ENCODE measurements at regions not wholly inside any gene's neighbourhood (a gene's known extent, or its start where the extent isn't known, plus 50 kb on each side); places are given as distances from the start of the nearest gene placed in this dataset.

DNA sequence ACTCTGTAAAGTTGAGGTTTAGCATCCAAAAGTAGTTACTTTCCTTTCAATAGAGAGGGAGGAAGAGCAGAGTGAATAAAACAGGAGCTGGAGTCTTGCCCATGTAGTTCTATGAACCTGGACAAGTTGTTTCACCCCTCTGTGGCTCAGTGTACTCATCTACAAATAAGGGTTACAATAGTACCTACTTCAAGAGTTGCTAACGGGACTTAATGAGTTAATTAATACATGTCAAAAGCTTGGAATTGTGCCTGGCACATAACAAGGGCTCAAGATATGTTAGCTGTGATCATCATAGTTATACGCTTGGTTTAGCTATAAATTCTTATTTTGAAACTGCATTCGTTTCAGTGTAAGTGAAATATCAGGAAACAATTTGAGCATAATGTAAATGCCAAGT is 388.5 kb upstream of the THBS1 start:
- WGBS: 62% methylated on average over 3 of the region's 3 CpGs
- ATAC-seq (no peak), DNase-seq (no peak)
- Histone ChIP-seq H3K9me3 (ENCODE audit: control insufficient read depth, low read length) (no peaks in the 10 kb centered on the region), H3K4me1 (ENCODE audit: control insufficient read depth, insufficient read depth, low read length) (no peaks in the 10 kb centered on the region), H3K4me3 (ENCODE audit: low read length) (no peak overlapping the region), H3K27me3 (ENCODE audit: control insufficient read depth, insufficient read depth) (no peaks in the 10 kb centered on the region), H3K27ac (ENCODE audit: low read length) (no peak overlapping the region)
- intact Hi-C loops (cut with DNase I): no loop called here

DNA sequence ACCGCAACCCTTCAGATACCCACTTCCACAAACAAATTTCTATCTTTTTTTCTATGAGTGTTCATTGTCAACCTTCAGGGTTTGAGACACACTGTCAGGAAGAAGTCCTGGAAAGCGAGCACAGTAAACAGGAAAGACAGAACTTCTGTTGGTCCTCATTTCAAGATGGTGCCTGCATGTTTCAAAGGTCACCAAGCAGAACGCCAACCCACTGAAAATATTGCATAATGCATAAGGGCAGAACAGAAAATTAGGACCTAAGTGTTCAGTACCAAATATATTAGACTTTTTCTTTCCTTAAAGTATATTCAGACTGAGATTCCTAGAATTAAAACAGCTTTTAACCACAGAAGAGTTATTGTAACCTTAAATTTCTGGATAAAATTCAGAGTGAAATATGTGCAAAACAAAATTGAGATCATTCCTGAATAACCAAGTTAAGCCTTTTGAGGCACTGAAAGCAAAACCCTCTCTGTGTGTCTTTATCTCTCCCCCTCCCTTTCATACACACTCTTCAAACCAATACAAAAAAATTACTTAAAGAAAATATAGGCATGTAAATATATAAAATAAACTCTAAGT is 387.8 kb upstream of the THBS1 start:
- H3K27me3 ChIP-seq (ENCODE audit: control insufficient read depth, insufficient read depth): no peaks in the 10 kb centered on the region
- no peaks in the 10 kb centered on the region for H3K9me3 ChIP-seq (ENCODE audit: control insufficient read depth, low read length)
- DNase-seq (no peak), ATAC-seq (no peak)
- no peak overlapping the region for H3K4me3 ChIP-seq (ENCODE audit: low read length)
- 89% methylated on average over 3 of the region's 3 CpGs for WGBS
- H3K4me1 ChIP-seq (ENCODE audit: control insufficient read depth, insufficient read depth, low read length): no peaks in the 10 kb centered on the region
- intact Hi-C loops (cut with DNase I): no loop called here
- no peak overlapping the region for H3K27ac ChIP-seq (ENCODE audit: low read length)

DNA sequence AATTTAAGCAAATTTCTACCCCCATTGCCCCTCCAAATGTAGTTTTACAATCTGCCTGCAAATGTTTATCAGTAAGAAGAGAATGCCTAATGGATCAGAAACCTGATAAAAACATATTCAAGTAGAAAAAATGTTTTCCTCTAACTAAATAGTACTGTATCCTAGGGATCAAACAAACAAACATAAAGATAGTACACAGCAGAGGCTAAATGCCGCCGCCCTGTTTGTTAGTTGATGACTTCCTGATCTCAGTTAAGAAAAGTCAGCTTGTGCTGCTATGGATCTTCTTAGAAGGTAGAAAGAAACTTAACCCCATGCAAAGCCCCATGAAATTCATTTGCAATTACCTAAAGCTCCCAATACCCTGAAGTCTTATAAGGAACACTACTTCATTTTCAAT is 387.3 kb upstream of the THBS1 start:
- WGBS: 80% methylated on average over 2 of the region's 2 CpGs
- intact Hi-C loops (cut with DNase I): no loop called here

DNA sequence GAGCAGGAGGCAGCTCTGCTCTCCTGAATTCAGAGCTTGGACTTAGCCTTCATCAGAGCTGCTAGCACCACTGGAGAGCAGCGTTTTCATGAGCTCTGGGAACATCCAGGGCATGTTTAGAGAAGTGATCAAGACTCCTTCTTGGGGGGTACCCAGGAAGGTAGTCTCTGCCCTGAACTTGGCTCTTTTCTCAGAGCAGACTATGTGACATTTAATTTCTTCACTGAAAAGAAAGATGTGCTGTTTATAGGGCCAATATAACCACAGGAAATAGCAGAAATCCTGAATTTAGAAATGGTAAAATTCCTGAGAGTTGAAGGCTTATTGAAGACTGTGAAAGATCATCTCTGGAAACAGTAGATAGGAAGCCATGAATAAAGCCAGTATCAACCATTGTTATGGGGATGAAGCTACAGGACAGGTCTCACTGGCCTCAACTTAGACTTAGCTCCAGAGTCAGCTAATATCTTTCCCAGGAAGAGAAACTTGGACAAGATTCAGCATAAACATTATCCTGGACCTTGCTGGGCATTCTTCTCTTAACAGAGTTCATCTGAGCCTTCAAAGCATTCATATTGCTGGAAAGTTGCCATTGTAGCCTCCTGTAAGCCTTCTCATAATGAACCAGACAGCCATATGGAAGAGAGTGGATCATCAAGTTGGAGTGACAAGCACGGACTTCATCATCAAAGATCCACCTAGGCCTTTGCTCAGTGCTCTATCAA is 386.6 kb upstream of the THBS1 start:
- intact Hi-C loops (cut with DNase I): no loop called here
- WGBS: 83% methylated on average over 2 of the region's 2 CpGs
- Histone ChIP-seq H3K27ac (ENCODE audit: low read length) (no peak overlapping the region), H3K4me1 (ENCODE audit: control insufficient read depth, insufficient read depth, low read length) (no peaks in the 10 kb centered on the region), H3K4me3 (ENCODE audit: low read length) (no peak overlapping the region), H3K9me3 (ENCODE audit: control insufficient read depth, low read length) (no peaks in the 10 kb centered on the region), H3K27me3 (ENCODE audit: control insufficient read depth, insufficient read depth) (no peaks in the 10 kb centered on the region)
- ATAC-seq: no peak
- DNase-seq: no peak

More for the DNA sequence above, 387.3 kb upstream of the THBS1 start:
- H3K27ac ChIP-seq (ENCODE audit: low read length): no peak overlapping the region
- H3K9me3 ChIP-seq (ENCODE audit: control insufficient read depth, low read length): no peaks in the 10 kb centered on the region
- no peak overlapping the region for H3K4me3 ChIP-seq (ENCODE audit: low read length)
- H3K27me3 ChIP-seq (ENCODE audit: control insufficient read depth, insufficient read depth): no peaks in the 10 kb centered on the region
- no peak for DNase-seq
- no peaks in the 10 kb centered on the region for H3K4me1 ChIP-seq (ENCODE audit: control insufficient read depth, insufficient read depth, low read length)
- no peak for ATAC-seq

DNA sequence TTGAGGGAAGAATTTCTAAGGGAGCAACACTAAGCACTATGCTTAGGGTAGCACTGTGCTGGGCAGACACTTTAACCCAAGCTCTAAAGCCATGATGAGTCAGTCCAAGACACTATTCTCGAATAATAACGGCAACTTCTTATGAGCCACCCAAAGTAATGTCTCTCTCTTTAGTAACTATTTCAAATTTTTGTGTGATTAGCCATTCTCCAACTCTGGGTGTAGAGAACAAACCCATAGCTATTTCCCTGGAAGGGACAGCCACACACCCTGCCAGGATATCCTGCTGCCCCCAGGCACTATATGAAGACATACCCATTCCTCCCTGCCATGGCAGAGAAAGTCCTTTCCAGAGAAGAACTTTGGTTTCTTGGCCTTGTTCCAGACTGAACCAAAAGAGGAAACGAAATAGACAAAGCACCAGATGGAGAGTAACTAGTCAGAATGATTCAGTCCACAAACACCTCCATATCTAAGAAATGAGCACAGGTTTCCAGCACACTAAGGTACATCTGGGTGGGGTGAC is 384.9 kb upstream of the THBS1 start:
- WGBS: 71% methylated on average over 3 of the region's 3 CpGs
- no peak overlapping the region for H3K4me3 ChIP-seq (ENCODE audit: low read length)
- DNase-seq (no peak), ATAC-seq (no peak)
- no peaks in the 10 kb centered on the region for H3K27me3 ChIP-seq (ENCODE audit: control insufficient read depth, insufficient read depth)
- H3K9me3 ChIP-seq (ENCODE audit: control insufficient read depth, low read length): no peaks in the 10 kb centered on the region
- no peak overlapping the region for H3K27ac ChIP-seq (ENCODE audit: low read length)
- no peaks in the 10 kb centered on the region for H3K4me1 ChIP-seq (ENCODE audit: control insufficient read depth, insufficient read depth, low read length)
- intact Hi-C loops (cut with DNase I): no loop called here

DNA sequence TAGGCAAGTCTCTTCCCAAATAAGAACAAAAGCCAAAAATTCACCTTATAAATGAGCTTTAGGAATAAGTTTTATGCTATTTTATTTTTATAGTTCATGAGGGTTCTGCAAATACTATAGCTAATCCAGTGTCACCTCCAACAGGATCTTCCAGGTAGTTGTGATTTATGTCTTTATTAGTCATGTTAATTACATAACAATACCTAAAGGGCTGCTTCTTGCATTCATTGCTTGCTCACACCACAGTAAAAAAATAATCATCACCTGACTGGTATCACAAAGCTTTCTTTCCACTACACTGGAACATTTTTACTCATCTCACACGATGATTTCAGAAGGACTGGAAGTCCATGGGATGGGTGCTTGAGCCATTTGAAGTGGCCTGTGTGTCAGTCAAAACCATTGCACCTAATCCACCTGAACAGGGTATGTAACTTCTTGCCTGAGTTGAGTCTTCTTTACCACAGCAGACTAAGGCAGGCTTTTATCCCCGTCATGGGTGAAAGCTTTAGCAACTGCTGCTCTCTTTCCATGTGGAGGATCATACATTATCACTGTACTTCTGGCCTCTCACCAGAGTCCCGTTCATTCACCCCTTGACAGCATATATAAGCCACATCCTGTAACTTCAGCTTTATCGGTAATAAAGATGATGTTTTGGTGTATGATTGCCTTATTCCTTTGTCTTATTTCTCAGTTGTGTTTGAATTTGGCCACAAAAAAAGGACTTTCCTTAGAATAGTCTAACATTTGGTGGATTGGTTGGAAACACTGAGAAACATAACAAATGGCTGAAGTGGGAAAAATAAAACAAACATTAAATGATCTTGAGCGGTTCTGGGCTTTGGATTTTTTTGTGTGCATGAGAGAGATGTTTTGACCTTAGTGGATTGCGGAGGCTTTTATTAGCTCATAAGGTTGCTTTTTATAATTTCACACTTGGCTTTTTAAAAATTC is 382.6 kb upstream of the THBS1 start:
- no peaks in the 10 kb centered on the region for H3K9me3 ChIP-seq (ENCODE audit: control insufficient read depth, low read length)
- no peaks in the 10 kb centered on the region for H3K4me1 ChIP-seq (ENCODE audit: control insufficient read depth, insufficient read depth, low read length)
- WGBS: 78% methylated on average over 6 of the region's 6 CpGs
- DNase-seq: no peak
- no peak for ATAC-seq
- intact Hi-C loops (cut with DNase I): no loop called here
- H3K27me3 ChIP-seq (ENCODE audit: control insufficient read depth, insufficient read depth): no peaks in the 10 kb centered on the region
- no peak overlapping the region for H3K27ac ChIP-seq (ENCODE audit: low read length)
- no peak overlapping the region for H3K4me3 ChIP-seq (ENCODE audit: low read length)

DNA sequence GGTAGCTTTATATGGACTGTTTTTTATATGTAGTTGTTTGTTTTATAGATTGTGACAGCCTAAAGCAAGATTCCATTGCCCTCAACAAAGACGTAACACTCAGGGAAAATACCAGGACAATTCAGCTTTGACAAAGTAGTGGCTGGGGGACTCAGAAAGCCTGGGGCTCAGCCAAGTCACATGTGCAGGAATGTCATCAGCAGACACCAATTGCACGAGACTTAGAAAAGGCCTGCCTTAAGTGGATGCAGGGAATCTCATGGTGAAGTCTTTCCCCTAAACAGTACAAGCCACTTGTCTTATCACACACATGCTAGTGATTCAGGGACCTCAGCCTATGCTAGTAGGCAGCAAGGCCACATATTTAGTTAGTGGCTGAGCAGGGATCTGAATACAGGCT is 381.8 kb upstream of the THBS1 start:
- Histone ChIP-seq H3K9me3 (ENCODE audit: control insufficient read depth, low read length) (no peaks in the 10 kb centered on the region), H3K27ac (ENCODE audit: low read length) (no peak overlapping the region), H3K27me3 (ENCODE audit: control insufficient read depth, insufficient read depth) (no peaks in the 10 kb centered on the region), H3K4me3 (ENCODE audit: low read length) (no peak overlapping the region), H3K4me1 (ENCODE audit: control insufficient read depth, insufficient read depth, low read length) (no peaks in the 10 kb centered on the region)
- 40% methylated on average over 2 of the region's 2 CpGs for WGBS
- DNase-seq: peak in 2 of 3 donors; percentile 49 to 50
- intact Hi-C loops (cut with DNase I): no loop called here
- peak; percentile 43 to 93 for ATAC-seq

DNA sequence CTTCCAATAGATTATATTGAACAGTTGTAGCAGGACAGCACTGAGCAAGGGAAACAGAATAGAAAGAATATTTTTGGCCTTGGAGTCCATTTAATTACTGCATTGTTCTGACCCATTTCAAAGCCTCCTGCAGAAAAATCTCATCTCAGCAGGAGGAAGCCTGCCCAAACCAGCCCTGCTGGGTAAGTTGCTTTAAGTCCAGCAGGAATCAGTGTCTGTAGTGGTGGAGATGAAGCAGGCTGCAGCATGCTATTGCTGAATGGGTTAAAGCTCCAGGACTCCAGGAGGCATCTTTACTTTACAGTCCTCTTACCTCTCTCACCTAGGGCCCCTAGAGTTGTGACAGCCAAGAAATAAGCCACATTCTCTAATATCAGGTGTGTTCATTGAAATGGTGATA is 380.3 kb upstream of the THBS1 start:
- Histone ChIP-seq H3K4me1 (ENCODE audit: control insufficient read depth, insufficient read depth, low read length) (no peaks in the 10 kb centered on the region), H3K9me3 (ENCODE audit: control insufficient read depth, low read length) (no peaks in the 10 kb centered on the region), H3K27ac (ENCODE audit: low read length) (no peak overlapping the region), H3K4me3 (ENCODE audit: low read length) (no peak overlapping the region), H3K27me3 (ENCODE audit: control insufficient read depth, insufficient read depth) (no peaks in the 10 kb centered on the region)
- no peak for ATAC-seq
- intact Hi-C loops (cut with DNase I): no loop called here
- no peak for DNase-seq

DNA sequence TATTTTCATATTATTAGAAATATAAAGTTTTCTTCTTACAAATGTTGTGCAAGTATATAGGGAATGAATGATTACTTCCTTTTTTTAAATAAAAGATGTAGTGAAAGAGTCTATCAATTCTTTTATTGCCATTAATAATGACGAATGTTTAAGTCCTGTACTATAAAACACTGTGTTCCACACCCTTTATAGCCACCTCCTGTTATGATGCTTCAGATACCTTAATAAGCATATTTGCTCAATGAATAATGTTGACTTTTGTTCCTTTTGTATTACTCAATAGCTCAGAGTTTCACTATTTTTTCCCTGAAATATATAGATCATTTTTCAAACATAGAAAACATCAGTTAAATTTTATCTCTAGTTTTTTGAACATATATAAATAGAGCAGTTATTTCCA is 378.2 kb upstream of the THBS1 start:
- intact Hi-C loops (cut with DNase I): no loop called here
- H3K27me3 ChIP-seq (ENCODE audit: control insufficient read depth, insufficient read depth): no peaks in the 10 kb centered on the region
- no peaks in the 10 kb centered on the region for H3K4me1 ChIP-seq (ENCODE audit: control insufficient read depth, insufficient read depth, low read length)
- DNase-seq (no peak), ATAC-seq (no peak)
- WGBS: 88% methylated on average over 1 of the region's 1 CpG
- no peaks in the 10 kb centered on the region for H3K9me3 ChIP-seq (ENCODE audit: control insufficient read depth, low read length)
- H3K27ac ChIP-seq (ENCODE audit: low read length): no peak overlapping the region
- no peak overlapping the region for H3K4me3 ChIP-seq (ENCODE audit: low read length)

DNA sequence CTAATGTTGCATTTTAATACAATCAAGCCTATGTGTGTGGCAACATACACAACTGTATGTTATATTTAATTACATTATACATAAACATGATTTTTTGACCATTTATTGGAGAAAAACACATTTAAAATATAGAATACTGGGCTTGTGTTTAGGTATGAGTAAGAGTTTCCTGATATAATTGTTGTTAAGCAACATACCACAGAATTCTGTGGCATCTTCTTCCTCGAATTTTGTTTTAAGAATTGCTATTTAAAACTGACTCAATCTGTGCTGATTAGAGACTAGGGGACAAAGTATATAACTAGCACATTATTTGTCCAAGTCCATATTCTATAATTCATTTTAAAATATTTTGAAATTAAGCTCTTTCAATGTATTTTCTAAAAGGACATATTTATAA is 376.8 kb upstream of the THBS1 start:
- Histone ChIP-seq H3K4me3 (ENCODE audit: low read length) (no peak overlapping the region), H3K27me3 (ENCODE audit: control insufficient read depth, insufficient read depth) (no peaks in the 10 kb centered on the region), H3K27ac (ENCODE audit: low read length) (no peak overlapping the region), H3K4me1 (ENCODE audit: control insufficient read depth, insufficient read depth, low read length) (no peaks in the 10 kb centered on the region), H3K9me3 (ENCODE audit: control insufficient read depth, low read length) (no peaks in the 10 kb centered on the region)
- no peak for DNase-seq
- WGBS: 54% methylated on average over 1 of the region's 1 CpG
- no peak for ATAC-seq
- intact Hi-C loops (cut with DNase I): no loop called here

DNA sequence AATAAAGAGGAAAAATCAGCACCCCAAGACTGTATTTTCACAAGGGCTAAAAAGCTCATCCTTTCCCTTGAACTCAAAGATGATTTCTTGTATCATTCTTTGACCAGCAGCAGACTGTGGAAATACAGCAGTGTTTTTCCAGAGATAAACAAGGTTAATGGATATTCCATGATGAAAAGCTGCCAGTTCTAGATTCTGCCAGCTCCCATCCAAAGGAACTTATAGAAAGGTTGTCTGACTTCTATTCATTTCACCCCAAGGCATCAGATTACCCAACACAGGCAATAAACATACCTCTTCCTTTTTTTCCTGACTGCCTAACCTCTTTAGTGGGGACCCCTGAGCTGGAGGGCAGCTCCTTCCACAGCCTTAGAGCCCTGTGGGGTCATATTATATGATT is 375.8 kb upstream of the THBS1 start:
- Histone ChIP-seq H3K9me3 (ENCODE audit: control insufficient read depth, low read length) (no peaks in the 10 kb centered on the region), H3K27ac (ENCODE audit: low read length) (no peak overlapping the region), H3K4me1 (ENCODE audit: control insufficient read depth, insufficient read depth, low read length) (no peaks in the 10 kb centered on the region), H3K27me3 (ENCODE audit: control insufficient read depth, insufficient read depth) (no peaks in the 10 kb centered on the region), H3K4me3 (ENCODE audit: low read length) (no peak overlapping the region)
- intact Hi-C loops (cut with DNase I): no loop called here
- DNase-seq (no peak), ATAC-seq (no peak)
